NCI-H2196 (cell line): ENCODE measurements at regions not wholly inside any gene's neighbourhood (a gene's known extent, or its start where the extent isn't known, plus 50 kb on each side); places are given as distances from the start of the nearest gene placed in this dataset.

Source experiments
- DNase-seq: peaks from one replicate; lab custom pipeline; 2025; ENCODE audit not compliant: unreplicated experiment; lab: John Stamatoyannopoulos, UW

GRCh38 chr4:58216461-58216860 is 1106.3 kb upstream of the IGFBP7 start:
- DNase-seq: no peak

- no peak for DNase-seq
These were observed 1104.2 kb upstream of the IGFBP7 start for GRCh38 chr4:58214376-58214775.

GRCh38 chr4:58209551-58209950 is 1099.4 kb upstream of the IGFBP7 start:
- DNase-seq: no peak

- no peak for DNase-seq
These were observed 1098.8 kb upstream of the IGFBP7 start for GRCh38 chr4:58209001-58209400.

DNA sequence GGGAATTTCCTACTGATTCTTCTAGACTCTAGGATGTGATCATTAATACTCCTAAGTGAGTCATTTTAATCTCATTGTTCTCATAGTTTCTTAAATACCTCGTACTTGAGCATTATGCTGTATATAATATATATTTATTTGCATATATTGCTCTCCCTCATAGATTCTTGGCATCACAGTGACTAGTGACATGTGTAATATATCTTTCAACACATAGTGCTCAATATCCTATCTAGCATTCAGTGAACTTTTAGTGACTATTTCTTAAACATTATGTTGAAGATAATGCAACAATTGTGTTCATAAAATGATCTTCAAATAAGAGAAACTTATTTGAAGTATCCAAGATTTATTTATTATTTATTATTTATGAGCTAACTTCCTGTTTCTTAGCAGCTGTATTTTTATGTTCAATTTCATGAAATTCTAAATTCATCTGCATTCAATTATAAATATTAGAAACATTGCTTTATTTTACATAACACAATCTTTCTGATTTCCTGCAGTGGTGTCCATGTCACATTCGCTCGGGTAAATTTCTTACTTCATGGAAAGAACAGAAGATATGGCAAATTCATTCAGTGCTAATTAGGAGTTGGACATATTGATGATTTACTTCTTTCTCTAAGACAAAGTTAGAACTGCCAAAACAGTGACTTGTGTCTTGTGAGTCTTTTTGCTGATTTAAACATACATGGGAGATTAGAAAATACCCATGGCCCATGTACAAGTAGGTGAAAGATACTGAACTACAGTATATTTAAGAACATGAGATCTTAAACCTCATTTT is 1095.5 kb upstream of the IGFBP7 start:
- no peak for DNase-seq

DNA sequence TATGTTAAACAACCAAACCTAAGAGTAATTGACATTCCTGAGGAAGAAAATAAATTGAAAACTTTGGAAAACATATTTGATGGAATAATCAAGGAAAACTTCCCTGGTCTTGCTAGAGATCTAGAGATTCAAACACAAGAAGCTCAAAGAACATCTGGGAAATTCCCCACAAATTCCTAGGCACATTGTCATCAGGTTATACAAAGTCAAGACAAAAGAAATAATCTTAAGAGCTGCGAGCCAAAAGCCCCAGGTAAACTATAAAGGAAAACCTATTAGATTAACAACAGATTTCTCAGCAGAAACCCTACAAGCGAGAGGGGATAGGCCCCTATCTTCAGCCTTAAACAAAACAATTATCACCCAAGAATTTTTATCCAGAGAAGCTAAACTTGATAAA is 1082.0 kb upstream of the IGFBP7 start:
- no peak for DNase-seq

DNA sequence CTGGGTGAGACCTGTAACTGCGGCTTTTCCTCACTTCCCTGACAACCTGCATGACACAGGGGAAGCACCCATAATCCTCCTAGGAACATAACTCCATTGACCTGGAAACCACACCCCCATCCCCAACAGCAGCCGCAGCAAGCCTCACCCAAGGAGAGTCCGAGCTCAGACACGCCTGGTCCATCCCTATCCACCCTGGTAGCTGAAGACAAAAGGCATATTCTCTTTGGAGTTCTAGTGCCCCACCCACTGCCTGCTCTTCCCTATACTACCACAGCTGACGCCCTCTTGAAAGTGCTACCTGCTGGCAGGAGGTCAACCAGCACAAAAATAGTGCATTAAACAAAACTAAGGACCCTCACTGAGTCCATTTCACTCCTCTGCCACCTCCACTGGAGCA is 1080.9 kb upstream of the IGFBP7 start:
- no peak for DNase-seq

GRCh38 chr4:58188316-58188715 is 1078.1 kb upstream of the IGFBP7 start:
- no peak for DNase-seq

DNA sequence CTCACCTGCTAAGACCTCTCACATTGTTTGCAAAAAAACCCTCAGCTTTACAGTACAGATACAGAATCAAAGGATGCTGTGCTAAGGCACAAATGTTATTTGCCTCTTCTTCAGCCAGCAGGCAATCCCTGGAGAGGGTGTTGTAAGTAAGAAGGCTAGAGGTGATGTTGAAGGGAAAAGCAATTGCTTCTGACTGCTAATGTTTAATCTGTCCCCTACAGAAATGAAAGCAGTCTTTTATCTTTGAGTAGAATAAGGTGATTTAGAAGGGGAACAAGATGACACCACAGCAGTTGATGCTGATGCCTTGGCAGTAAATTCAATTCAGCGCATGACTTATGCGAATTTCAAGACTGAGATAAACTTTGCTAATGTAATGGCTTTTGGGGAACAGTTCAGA is 1064.8 kb upstream of the IGFBP7 start:
- no peak for DNase-seq

DNA sequence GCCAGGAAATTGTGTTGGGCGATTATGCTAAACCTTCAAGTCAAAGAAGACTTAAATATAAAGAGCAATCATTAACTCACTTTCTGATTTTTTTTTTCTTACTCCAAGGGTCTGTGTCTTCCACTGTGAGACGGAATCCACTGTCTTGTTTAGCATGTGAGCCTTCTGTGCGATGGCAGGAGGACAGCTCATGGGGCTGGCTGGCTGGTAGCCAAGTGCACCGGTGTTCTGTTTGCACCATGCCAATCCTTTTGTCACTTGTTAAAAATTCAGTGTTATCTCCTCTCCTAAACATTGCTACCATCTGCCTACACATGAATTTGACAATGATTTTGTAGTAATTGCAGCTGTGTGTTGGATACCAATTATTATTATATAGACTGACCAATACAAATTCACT is 1056.3 kb upstream of the IGFBP7 start:
- DNase-seq: no peak

DNA sequence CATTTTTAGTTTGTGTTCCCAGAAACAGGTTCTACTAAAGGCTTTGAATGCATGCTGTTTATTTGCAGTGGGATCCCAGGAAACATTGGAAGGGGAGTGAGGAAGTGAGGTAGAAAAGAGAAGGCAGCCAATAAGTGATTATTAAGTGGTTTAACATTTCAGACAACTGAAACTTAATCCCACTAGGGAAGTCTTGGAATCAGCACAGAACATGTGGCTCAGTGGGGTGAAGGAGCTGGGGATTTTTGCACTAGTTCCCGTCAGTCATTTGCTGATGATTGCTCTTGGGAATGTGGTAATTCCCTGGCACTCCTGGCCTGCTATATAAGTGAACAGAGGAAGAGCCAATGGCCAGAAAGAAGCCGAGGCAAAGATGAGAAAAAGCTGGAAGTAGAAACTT is 1053.0 kb upstream of the IGFBP7 start:
- DNase-seq: no peak

- no peak for DNase-seq
These were observed 1039.4 kb upstream of the IGFBP7 start for GRCh38 chr4:58149404-58150085.

- DNase-seq: no peak
These were observed 1034.5 kb upstream of the IGFBP7 start for GRCh38 chr4:58144721-58145120.

DNA sequence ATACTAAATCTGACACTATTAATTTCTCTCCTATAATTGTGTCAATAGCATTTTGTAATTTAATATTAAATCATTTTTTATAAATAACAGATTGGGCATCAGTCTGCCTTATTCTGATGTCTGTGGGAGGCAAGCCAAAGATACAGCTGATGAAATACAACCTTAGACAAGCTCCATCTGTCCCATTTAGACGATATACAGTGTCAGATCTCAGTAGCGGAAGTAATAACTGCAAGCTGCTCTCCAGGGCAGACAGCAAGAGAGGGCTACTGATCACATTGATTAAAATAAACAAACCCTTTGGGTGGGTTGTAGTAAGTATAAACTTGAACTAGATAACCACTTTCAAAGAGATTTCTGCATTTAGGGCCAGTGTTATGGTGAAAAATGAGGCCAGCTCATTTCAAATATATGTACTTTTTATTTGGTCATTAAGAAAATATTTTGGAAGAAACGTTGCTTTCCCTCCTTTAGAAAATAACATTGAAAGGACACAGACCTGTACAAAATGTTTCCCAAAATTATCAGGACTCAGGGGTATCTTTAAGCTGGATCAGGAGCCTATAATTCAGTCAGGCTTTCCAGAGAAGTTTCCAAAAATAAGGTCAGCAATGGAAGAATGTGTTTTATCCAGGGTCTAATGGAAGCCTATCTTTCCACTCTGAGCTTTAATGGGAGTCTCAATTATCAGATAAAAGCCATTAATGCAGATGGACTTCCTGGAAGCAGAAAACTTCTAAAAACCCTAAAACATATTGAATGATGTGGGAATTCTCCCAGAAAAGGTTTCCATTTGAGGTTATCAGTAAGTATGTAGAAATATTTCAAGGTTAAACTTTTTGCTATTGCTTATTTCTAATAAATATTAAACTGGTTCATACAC is 1028.8 kb upstream of the IGFBP7 start:
- no peak for DNase-seq

- no peak for DNase-seq
These were observed 1026.4 kb upstream of the IGFBP7 start for GRCh38 chr4:58136604-58137003.

DNA sequence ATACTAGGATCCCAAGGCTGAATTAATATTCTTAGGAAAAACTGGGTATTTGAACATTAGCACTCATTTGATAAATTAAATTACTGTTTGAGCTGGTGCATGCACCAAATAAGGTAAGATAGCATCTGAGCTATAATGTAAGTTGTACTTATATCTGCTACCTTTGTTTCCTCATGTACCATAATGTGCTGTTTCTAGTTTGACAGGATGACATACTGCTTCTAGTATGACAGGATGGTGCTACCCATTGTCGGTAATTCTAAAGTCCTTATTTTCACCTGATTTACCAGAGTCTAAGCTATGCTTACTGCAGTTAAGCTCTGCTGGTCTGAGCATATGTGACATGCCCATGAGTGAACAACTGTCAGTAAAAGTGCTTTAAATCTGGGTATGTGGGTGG is 1017.5 kb upstream of the IGFBP7 start:
- no peak for DNase-seq

- DNase-seq: no peak
These were observed 1009.1 kb upstream of the IGFBP7 start for GRCh38 chr4:58119298-58119697.

DNA sequence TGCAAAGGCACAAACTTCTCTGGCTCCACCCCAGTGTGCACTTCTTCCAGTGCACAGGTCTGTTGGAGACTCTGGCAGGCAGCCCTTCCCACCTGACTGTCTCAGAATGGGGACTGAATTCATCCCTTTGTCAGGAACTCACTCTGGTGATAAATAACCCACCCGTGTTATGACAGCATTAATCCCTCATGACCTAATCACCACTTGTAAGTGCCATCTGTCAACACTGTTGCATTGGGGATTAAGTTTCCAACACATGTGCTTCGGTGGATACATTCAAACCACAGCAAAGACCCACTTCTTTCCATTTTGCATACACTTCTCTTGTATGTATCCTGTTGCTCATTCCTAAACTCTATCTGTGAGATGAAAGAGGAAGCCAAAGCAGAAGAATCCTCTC is 1002.9 kb upstream of the IGFBP7 start:
- DNase-seq: no peak

GRCh38 chr4:58111818-58112217 is 1001.6 kb upstream of the IGFBP7 start:
- no peak for DNase-seq

- DNase-seq: no peak
These were observed 983.2 kb upstream of the IGFBP7 start for GRCh38 chr4:58093352-58093751.

GRCh38 chr4:58090539-58090938 is 980.4 kb upstream of the IGFBP7 start:
- no peak for DNase-seq

DNA sequence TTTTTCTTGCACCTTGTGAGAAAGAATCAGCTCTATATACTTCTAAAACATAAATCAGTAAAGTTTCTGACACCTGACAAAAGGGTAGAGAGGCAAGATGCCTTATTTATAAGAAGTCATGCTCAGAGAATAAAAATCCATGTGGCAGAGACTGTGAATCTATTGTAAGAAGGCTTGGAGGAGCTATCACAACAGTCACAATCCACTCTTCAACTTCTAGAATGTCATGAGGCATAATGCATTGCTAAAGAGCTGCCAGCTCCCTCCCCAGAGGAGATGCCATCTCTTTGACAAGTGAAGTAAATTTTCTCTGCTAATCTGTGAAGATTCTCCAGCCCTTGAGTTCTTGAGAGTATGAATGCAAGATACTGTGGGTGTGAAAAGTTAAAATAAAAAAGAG is 971.2 kb upstream of the IGFBP7 start:
- no peak for DNase-seq
